ENCODE measurements at regions not wholly inside any gene's neighbourhood (a gene's known extent, or its start where the extent isn't known, plus 50 kb on each side); places are given as distances from the start of the nearest gene placed in this dataset.
"Not testable (repeated sequence)": the region's sequence is repeated elsewhere in the genome, so short reads cannot be mapped to it uniquely, and the experiment has no call there.

DNA sequence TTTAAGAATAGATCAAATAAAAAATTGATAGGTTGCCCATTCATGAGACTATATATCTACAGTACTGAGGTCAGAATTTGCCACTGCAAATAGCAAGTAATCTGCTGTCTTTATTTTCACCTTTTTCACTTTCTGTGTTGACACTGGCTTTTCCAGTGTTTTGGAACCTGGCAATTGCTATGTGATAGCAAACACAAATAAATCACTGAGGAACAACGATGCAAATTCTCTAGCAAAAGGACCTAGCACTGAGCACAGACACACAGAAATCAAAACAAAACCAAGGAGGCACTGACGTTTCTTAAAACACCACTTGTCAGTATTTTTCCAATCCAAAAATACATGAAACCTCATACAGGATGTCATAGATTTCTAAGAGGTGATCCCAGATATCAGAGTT is 210.7 kb downstream of the DHX15 start:
- Mint-ChIP-seq H3K4me3 (no peak overlapping the region), H3K36me3 (no peaks in the 10 kb centered on the region), H3K9me3 (peaks cover 0 to 11% (median 0%) of the 10 kb centered on the region in 9 donors), H3K27me3 (peaks cover 1 to 18% (median 11%) of the 10 kb centered on the region in 5 donors), H3K27ac (no peak overlapping the region), H3K4me1 (no peaks in the 10 kb centered on the region)
- ATAC-seq (no peak), DNase-seq (no peak)
- POLR2A ChIA-PET, result no interaction called here

DNA sequence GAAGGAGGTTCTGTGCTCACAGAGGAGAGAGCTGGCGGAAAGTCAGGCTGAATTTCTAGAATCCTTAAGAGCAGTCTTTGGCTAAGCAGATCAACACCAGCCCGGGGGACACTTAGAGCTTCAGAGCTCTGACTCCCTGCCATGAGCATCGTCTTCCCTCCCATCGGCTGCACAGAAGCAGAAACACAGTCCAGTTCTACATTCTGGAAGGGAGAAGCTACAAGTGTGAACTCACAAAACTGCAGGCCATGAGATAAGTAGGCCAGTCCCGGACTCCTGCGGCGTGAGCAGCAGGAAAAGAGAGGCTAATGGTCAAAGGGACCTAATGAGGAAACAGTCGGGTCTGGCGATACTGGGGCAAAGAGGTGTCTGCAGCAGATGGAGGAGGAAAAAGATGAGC is 211.5 kb downstream of the DHX15 start:
- H3K9me3 Mint-ChIP-seq, result peaks cover 0 to 11% (median 0%) of the 10 kb centered on the region in 9 donors
- no peaks in the 10 kb centered on the region for H3K36me3 Mint-ChIP-seq
- ATAC-seq (no peak), DNase-seq (no peak)
- POLR2A ChIA-PET, result no interaction called here
- H3K27me3 Mint-ChIP-seq, result peaks cover 1 to 20% (median 11%) of the 10 kb centered on the region in 5 donors
- peak overlapping the region in 1 of 10 donors; percentile 11 for H3K27ac Mint-ChIP-seq
- no peak overlapping the region for H3K4me3 Mint-ChIP-seq
- peaks cover 0 to 2% (median 0%) of the 10 kb centered on the region in 4 donors for H3K4me1 Mint-ChIP-seq

DNA sequence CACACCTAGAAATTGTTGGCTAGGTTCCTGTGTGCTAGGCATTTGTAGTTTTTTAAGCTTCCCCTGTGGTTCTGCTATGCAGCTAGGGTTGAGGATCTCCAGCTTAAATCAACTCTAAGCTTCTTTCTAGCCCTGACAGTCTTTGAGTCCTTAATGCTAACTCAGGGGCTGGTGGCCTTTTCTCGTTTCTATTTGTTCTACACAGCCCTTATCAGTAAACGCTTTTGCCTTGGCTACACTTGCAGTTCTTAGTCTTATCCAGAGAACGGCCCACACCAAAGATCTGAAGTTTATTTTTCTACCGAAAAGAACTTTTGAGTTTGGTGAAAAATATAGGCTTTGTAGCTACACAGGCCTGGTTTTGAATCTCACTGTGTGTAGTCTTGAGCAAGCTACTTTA is 212.0 kb downstream of the DHX15 start:
- Mint-ChIP-seq H3K4me3 (no peak overlapping the region), H3K9me3 (peaks cover 0 to 11% (median 0%) of the 10 kb centered on the region in 9 donors), H3K27me3 (peaks cover 0 to 20% (median 11%) of the 10 kb centered on the region in 5 donors), H3K36me3 (no peaks in the 10 kb centered on the region), H3K4me1 (peaks cover 0 to 2% (median 0%) of the 10 kb centered on the region in 4 donors), H3K27ac (no peak overlapping the region)
- POLR2A ChIA-PET, result no interaction called here
- DNase-seq (no peak), ATAC-seq (no peak)

DNA sequence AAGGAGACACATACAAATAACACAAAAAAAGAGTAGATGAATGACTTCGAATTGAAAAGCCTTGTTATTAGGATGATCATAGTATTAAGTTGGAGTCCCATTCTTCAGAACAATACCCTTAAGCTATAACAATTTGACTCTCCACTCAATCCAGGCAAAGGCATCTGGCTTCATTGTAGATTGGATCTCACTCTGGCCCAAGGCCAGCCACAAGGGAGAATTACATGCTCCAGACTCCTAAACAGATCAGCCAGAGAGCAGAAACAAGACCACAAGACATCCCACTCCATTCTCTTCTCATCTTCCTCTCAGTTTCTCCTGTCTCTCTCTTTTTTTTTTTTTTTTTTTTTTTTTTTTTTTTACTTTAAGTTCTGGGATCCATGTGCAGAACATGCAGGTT is 213.9 kb downstream of the DHX15 start:
- POLR2A ChIA-PET, result no interaction called here
- ATAC-seq (no peak), DNase-seq (no peak)
- peaks cover 0 to 2% (median 0%) of the 10 kb centered on the region in 4 donors for H3K4me1 Mint-ChIP-seq
- H3K27ac Mint-ChIP-seq, result no peak overlapping the region
- H3K4me3 Mint-ChIP-seq, result no peak overlapping the region
- H3K9me3 Mint-ChIP-seq, result peaks cover 0 to 11% (median 0%) of the 10 kb centered on the region in 9 donors
- peaks cover 0 to 22% (median 11%) of the 10 kb centered on the region in 5 donors for H3K27me3 Mint-ChIP-seq
- H3K36me3 Mint-ChIP-seq, result no peaks in the 10 kb centered on the region

DNA sequence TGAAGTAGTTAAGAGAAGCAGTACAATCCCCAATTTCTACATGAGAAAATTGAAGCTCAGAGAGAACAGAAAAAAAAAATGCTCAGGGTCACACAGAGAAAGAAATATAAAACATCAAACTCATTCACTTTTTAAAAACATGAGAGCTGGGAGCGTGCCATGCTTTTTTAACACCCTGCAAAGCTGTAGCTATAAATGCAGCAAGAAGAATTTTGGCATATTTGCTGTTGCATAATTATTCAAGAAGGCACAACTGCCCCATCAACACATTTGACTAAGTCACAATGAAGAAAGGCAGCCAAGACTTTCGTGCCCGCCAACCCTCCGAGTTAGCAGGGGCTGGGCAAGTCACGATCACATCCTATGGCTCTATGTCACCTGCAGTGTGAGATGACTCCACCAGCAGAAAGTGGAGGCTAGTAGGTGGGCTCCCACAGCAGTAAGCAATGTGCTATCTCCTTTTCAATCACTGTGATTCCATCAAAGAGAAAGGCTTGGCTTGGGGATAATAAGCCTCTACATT is 214.8 kb downstream of the DHX15 start:
- ATAC-seq (no peak), DNase-seq (no peak)
- peaks cover 0 to 18% (median 11%) of the 10 kb centered on the region in 5 donors for H3K27me3 Mint-ChIP-seq
- no peak overlapping the region for H3K27ac Mint-ChIP-seq
- H3K4me3 Mint-ChIP-seq, result no peak overlapping the region
- H3K9me3 Mint-ChIP-seq, result peaks cover 0 to 11% (median 0%) of the 10 kb centered on the region in 9 donors
- peaks cover 0 to 2% (median 0%) of the 10 kb centered on the region in 4 donors for H3K4me1 Mint-ChIP-seq
- POLR2A ChIA-PET, result no interaction called here
- no peaks in the 10 kb centered on the region for H3K36me3 Mint-ChIP-seq

DNA sequence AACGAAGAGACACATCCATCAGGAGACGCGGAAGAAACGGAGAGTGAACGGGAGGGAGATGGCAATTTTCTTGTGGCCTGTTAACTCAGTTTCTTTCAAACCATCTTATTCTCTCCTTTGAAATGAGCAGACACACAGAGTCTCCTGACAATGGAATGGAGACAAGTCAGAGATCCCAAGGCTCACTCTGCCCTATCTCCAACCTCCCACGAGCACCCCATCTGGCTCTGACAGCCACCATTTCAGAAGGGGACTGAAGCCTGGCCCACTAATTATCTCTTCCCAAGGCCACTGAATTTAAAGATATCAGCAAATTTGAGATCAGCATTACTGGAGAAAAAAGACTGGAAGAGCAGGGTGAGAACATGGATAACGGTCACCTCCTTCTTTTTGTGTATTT is 215.6 kb downstream of the DHX15 start:
- Mint-ChIP-seq H3K27me3 (peaks cover 0 to 18% (median 11%) of the 10 kb centered on the region in 5 donors), H3K27ac (no peak overlapping the region), H3K36me3 (no peaks in the 10 kb centered on the region), H3K9me3 (peaks cover 0 to 11% (median 0%) of the 10 kb centered on the region in 9 donors), H3K4me3 (no peak overlapping the region), H3K4me1 (peaks cover 0 to 2% (median 0%) of the 10 kb centered on the region in 4 donors)
- POLR2A ChIA-PET, result no interaction called here
- ATAC-seq (no peak), DNase-seq (no peak)

DNA sequence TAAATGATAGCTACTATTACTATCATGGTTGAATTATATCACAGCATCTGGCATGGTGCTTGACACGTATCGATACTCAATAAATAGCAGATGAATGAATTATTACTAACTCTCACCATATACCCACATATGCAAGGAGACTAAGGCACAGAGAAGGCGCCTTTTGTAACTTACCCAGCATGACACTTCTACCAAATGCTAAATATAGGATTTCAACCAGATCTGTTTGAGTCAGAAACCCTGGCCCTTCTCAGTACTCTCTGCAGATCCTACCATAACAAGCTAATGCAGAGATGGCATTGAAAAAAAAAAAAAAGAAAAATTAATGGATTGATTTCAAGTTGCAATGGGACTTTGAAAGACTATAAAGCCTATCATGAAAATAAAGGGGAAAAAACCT is 219.5 kb downstream of the DHX15 start:
- POLR2A ChIA-PET, result no interaction called here
- no peak for ATAC-seq
- no peak for DNase-seq
- peaks cover 0 to 10% (median 2%) of the 10 kb centered on the region in 5 donors for H3K27me3 Mint-ChIP-seq
- no peaks in the 10 kb centered on the region for H3K9me3 Mint-ChIP-seq
- no peak overlapping the region for H3K27ac Mint-ChIP-seq
- H3K36me3 Mint-ChIP-seq, result no peaks in the 10 kb centered on the region
- peaks cover 0 to 2% (median 0%) of the 10 kb centered on the region in 4 donors for H3K4me1 Mint-ChIP-seq
- no peak overlapping the region for H3K4me3 Mint-ChIP-seq

DNA sequence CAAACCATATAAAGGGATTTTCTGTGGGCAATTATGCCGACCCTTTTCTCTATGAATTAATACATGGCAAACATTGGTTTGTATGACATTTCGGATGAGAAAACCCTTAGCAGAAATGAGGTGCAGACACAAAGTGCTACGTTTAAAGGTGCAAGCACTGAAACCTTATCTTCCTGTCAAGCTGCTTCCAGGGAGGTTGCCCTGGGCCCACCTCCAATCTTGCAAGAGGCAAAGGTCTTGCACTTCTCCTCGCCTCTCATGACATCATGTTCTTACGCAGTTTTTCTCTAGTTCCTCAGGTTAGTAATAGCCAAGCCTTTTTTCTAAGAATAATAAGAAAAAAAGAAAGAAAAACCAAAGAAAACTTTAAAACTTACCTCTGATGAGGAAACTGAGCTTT is 220.1 kb downstream of the DHX15 start:
- Mint-ChIP-seq H3K27ac (no peak overlapping the region), H3K36me3 (no peaks in the 10 kb centered on the region), H3K9me3 (no peaks in the 10 kb centered on the region), H3K4me1 (peaks cover 0 to 2% (median 0%) of the 10 kb centered on the region in 4 donors), H3K27me3 (peaks cover 0 to 10% (median 2%) of the 10 kb centered on the region in 5 donors), H3K4me3 (no peak overlapping the region)
- DNase-seq (no peak), ATAC-seq (no peak)
- POLR2A ChIA-PET, result no interaction called here

DNA sequence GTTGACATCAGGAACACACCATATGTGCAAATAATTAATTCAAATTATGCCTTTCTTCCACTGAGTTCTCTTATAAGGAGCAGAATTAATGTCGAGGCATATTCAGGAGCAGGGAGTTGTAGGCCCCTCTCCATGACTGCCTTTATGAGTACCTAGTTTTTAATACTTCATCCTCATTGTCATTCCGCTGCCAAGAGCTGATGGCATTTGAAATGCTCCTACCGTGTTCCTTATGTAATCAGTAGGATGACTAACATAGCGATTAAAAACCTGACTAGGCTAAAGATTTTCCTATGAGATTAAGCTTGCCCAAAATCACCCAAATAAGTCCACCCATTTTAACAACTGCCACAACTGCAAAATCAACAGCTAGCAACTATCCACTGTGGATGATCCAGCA is 220.6 kb downstream of the DHX15 start:
- no peak overlapping the region for H3K4me3 Mint-ChIP-seq
- H3K9me3 Mint-ChIP-seq, result no peaks in the 10 kb centered on the region
- ATAC-seq (no peak), DNase-seq (no peak)
- H3K36me3 Mint-ChIP-seq, result no peaks in the 10 kb centered on the region
- H3K27me3 Mint-ChIP-seq, result peaks cover 0 to 10% (median 2%) of the 10 kb centered on the region in 5 donors
- no peak overlapping the region for H3K27ac Mint-ChIP-seq
- POLR2A ChIA-PET, result no interaction called here
- peaks cover 0 to 2% (median 0%) of the 10 kb centered on the region in 4 donors for H3K4me1 Mint-ChIP-seq

DNA sequence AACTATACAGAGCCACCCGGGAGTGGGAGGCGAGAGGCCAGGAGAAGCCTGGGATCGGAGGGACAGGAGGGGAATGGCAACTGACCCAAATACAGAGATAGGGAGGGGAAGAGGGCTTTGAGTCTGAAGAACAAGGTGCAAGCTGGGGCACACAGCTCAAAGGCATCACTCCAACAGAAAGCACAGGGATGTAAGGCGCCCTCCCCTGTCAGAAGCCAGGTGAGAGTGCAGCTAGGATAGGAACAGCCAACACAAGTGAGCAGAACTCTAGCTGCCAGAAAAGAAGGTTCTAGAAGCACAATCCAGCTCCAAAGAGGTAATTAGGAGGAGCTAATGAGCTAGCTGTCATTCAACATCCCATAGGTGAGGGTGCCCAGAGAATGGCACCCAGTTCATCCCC is 232.2 kb downstream of the DHX15 start:
- Mint-ChIP-seq H3K36me3 (no peaks in the 10 kb centered on the region), H3K4me1 (no peaks in the 10 kb centered on the region), H3K4me3 (no peak overlapping the region), H3K27me3 (peaks cover 5 to 31% (median 15%) of the 10 kb centered on the region in 5 donors), H3K9me3 (peaks cover 0 to 9% (median 2%) of the 10 kb centered on the region in 9 donors), H3K27ac (no peak overlapping the region)
- DNase-seq (no peak), ATAC-seq (no peak)
- POLR2A ChIA-PET, result no interaction called here

DNA sequence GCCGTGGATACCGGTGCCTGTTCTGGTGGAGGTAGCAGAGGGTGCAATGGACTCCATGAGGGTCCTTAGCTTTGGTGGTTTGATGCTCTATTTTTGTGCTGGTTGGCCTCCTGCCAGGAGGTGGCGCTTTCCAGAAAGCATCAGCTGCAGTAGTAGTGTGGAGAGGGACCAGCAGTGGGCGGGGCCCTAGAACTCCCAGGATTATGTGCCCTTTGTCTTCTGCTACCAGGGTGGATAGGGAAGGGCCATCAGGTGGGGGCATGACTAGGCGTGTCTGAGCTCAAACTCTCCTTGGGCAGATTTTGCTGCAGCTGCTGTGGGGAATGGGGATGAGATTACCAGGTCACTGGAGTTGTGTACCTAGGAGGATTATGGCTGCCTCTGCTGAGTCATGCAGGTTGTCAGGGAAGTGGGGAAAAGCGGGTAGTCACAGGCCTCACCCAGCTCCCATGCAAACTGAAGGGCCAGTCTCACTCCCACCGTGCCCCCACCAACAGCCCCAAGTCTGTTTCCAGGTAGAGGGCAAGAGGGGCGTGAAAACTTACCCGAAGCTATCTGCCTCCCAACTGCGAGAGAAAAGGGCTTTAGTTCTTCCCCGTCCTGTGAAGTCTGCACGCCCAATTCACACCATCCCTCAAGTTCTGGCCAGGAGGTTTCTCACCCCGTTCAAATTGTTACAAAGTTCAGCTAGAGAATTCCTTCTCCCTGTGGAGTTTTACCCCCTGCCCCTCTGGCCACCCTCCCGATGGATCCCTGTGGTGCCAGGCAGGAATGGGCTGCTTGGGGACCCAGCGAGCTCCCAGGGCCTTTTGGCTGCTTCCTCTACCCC is 235.0 kb downstream of the DHX15 start:
- DNase-seq, H3K4me3 Mint-ChIP-seq, H3K36me3 Mint-ChIP-seq, H3K4me1 Mint-ChIP-seq, ATAC-seq, POLR2A ChIA-PET, H3K27ac Mint-ChIP-seq: not testable (repeated sequence)
- peaks cover 0 to 22% (median 0%) of the 10 kb centered on the region in 9 donors for H3K9me3 Mint-ChIP-seq
- peaks cover 4 to 31% (median 13%) of the 10 kb centered on the region in 5 donors for H3K27me3 Mint-ChIP-seq

DNA sequence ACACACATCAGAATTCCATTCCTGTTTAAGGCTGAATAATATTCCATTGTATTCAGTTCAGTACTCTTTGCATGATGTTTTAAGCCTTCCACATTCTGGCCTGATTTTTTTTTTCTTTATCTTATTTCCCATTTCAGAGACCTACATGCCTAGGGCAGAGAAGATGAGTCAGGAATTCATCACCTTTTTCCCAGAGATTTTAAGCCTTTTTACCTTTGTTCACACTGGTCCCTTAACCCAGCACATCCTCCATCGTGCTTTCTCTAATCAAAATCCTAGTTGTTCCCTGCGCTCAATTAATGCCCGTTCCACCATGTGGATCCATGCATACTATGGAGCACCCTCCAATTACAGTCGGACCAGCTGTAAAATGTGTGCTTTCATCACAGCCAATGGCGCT is 245.1 kb downstream of the DHX15 start:
- DNase-seq, result no peak
- Mint-ChIP-seq H3K36me3 (no peaks in the 10 kb centered on the region), H3K9me3 (peaks cover 0 to 6% (median 0%) of the 10 kb centered on the region in 9 donors), H3K4me3 (no peak overlapping the region), H3K4me1 (no peaks in the 10 kb centered on the region), H3K27ac (peak overlapping the region in 1 of 10 donors; percentile 82), H3K27me3 (peaks cover 0 to 7% (median 2%) of the 10 kb centered on the region in 5 donors)
- POLR2A ChIA-PET, result no interaction called here
- ATAC-seq, result no peak

DNA sequence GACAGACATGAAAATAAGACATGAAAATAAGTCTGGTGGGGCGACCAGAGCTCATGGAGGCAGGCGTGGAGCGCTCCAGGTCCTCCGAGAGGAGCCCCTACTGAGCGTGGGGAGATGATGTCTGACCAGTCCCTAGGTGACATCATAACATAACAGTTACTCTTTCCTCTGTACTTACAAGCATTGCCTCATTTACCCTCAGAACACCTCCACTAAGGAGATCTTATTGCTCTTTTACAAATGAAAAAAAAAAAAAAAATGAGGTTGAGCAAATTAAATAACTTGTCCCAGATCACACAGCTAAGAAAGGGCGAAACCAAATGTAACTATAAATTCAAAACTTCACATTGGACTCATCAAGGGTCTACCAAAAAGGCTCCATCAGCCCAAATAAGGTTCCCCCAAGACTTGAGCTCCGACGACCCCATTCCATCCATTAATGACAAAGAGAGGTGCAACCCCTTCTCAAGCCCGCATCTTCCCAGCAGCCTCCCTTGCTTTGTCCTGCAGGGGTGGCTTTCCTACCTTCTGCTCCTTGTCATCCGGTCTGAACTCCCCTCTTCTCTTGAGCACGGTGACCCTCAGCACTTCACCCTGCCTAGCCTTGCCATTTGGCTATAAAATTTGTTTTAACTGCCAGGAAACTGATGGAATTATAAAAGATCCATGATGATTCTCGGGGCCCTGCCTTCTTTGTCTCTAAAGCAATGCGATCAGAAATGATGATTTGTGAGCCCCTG is 246.7 kb downstream of the DHX15 start:
- DNase-seq, result no peak
- Mint-ChIP-seq H3K4me1 (no peaks in the 10 kb centered on the region), H3K4me3 (no peak overlapping the region), H3K9me3 (peaks cover 0 to 6% (median 0%) of the 10 kb centered on the region in 9 donors), H3K27ac (no peak overlapping the region), H3K27me3 (peaks cover 0 to 7% (median 2%) of the 10 kb centered on the region in 5 donors), H3K36me3 (no peaks in the 10 kb centered on the region)
- POLR2A ChIA-PET, result no interaction called here
- no peak for ATAC-seq
